ENCODE measurements at regions not wholly inside any gene's neighbourhood (a gene's known extent, or its start where the extent isn't known, plus 50 kb on each side); places are given as distances from the start of the nearest gene placed in this dataset.

- no peak for TF ChIP-seq USF2 (IDR thresholded peaks at IDR 0.05; ENCODE audit: borderline replicate concordance, low read depth, low read length)
- TF ChIP-seq, protein P1, sequence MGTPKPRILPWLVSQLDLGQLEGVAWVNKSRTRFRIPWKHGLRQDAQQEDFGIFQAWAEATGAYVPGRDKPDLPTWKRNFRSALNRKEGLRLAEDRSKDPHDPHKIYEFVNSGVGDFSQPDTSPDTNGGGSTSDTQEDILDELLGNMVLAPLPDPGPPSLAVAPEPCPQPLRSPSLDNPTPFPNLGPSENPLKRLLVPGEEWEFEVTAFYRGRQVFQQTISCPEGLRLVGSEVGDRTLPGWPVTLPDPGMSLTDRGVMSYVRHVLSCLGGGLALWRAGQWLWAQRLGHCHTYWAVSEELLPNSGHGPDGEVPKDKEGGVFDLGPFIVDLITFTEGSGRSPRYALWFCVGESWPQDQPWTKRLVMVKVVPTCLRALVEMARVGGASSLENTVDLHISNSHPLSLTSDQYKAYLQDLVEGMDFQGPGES (IDR thresholded peaks at IDR 0.05; ENCODE audit: low read depth, low read length): no peak
These were observed 211.5 kb upstream of the DTNBP1 start (continued) for GRCh38 chr6:15874326-15874725.

DNA sequence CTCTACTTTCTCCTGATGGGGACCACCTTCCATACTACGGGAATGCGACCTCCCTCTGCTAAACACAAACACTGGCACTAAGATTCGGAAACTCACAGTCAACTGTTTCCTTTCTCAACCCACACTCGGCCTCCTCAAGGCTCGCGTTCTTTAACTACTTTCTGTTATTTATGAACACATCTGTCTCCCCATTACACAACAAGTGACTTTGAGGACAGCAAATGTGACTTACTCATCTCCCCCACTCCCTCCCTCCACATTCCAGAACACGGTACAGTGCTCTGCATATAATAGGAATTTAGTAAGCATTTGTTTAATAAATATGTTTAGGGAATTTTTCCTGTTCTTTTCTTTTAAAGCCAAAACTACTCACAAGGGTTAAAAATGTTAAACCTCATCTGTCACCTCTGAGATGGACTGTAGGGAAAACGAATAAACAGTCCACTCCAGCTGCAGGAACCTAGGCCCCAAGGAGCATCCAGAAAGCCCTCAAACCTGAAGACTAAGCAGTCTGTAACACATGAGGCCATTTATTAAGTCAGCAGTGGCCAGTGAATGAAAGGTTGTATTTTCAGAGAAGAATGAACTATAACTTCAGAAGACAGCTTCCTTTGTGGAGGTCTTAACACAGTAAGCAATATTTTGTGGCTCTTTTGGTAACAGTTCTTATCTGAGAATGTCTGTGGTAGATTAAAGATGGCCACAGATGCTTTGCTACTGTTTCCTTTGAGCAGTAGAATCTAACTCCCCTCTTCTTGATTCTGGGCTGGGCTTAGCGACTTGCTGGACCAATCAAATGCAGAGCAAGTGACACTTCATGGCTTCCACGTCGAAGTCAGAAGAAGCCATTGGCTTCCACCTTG lies 209.6 kb upstream of the DTNBP1 start:
- TF ChIP-seq TAF1 (IDR thresholded peaks at IDR 0.05; ENCODE audit: borderline replicate concordance, low read depth, low read length) (no peak), CTCF (IDR thresholded peaks at IDR 0.05) (no peak), TEAD4 (IDR thresholded peaks at IDR 0.05; ENCODE audit: borderline replicate concordance, insufficient read depth) (no peak), RFX5 (IDR thresholded peaks at IDR 0.05; ENCODE audit: low read length) (no peak), JUND (IDR thresholded peaks at IDR 0.05) (no peak), POLR2AphosphoS5 (IDR thresholded peaks at IDR 0.05; ENCODE audit: low read depth, low read length) (no peak), ELF1 (IDR thresholded peaks at IDR 0.05) (no peak), YY1 (IDR thresholded peaks at IDR 0.05; ENCODE audit: low read depth) (no peak)
- Histone ChIP-seq H3K79me2 (ENCODE audit: insufficient read depth) (no peaks in the 10 kb centered on the region), H2AFZ (ENCODE audit: low read depth) (no peak overlapping the region), H4K20me1 (ENCODE audit: insufficient read depth) (no peaks in the 10 kb centered on the region), H3K4me3 (ENCODE audit: low read depth in 2 of 2, low read length in 1 of 2) (no peak overlapping the region), H3K9me2 (no peaks in the 10 kb centered on the region), H3F3A (replicated peaks; ENCODE audit: insufficient read depth) (no peaks in the 10 kb centered on the region), H3K4me2 (no peak overlapping the region), H3K9ac (no peak overlapping the region), H3K9me3 (no peaks in the 10 kb centered on the region), H3K4me1 (ENCODE audit: control insufficient read depth in 1 of 2, insufficient read depth in 2 of 2, low read depth in 1 of 2, low read length in 1 of 2) (peaks cover 0 to 3% of the 10 kb centered on the region in 2 experiments; a peak in 1 of 4 replicates), H3K27me3 (ENCODE audit: insufficient read depth) (no peaks in the 10 kb centered on the region), H3K36me3 (replicated peaks in 1 of 2; ENCODE audit: control insufficient read depth in 1 of 2, insufficient read depth in 2 of 2, low read length in 1 of 2) (no peaks in the 10 kb centered on the region), H3K27ac (ENCODE audit: low read depth in 2 of 2, low read length in 1 of 2) (no peak overlapping the region)
- DNase-seq: no peak
- ChIA-PET CTCF (no interaction called here), POLR2A (no interaction called here)
- 54% methylated on average over 11 of the region's 11 CpGs for WGBS (ENCODE audit: low lambda C conversion rate)

- no peaks in the 10 kb centered on the region for H4K20me1 ChIP-seq (ENCODE audit: insufficient read depth)
- H3K9me3 ChIP-seq: no peaks in the 10 kb centered on the region
- no peak overlapping the region for H3K9ac ChIP-seq
- H3K4me3 ChIP-seq (ENCODE audit: low read depth in 2 of 2, low read length in 1 of 2): no peak overlapping the region
- WGBS (ENCODE audit: low lambda C conversion rate): 62% methylated on average over 6 of the region's 6 CpGs
- no peaks in the 10 kb centered on the region for H3K9me2 ChIP-seq
- no peak overlapping the region for H3K4me2 ChIP-seq
- no peaks in the 10 kb centered on the region for H3K36me3 ChIP-seq (replicated peaks in 1 of 2; ENCODE audit: control insufficient read depth in 1 of 2, insufficient read depth in 2 of 2, low read length in 1 of 2)
- CTCF ChIA-PET: interaction anchor here (1.3 to 1.8 kb wide), 2 partner anchors 8 to 180 kb away, joined by 4 to 5 read pairs; no protein-coding TSS in a partner anchor
- no peak overlapping the region for H2AFZ ChIP-seq (ENCODE audit: low read depth)
- no peaks in the 10 kb centered on the region for H3K79me2 ChIP-seq (ENCODE audit: insufficient read depth)
- POLR2A ChIA-PET: interaction anchor here (0.6 kb wide), 1 partner anchor 433 kb away, joined by 4 read pairs; no protein-coding TSS in a partner anchor
- H3K27me3 ChIP-seq (ENCODE audit: insufficient read depth): no peaks in the 10 kb centered on the region
- no peak overlapping the region for H3K27ac ChIP-seq (ENCODE audit: low read depth in 2 of 2, low read length in 1 of 2)
- H3K4me1 ChIP-seq (ENCODE audit: control insufficient read depth in 1 of 2, insufficient read depth in 2 of 2, low read depth in 1 of 2, low read length in 1 of 2): peaks cover 0 to 3% of the 10 kb centered on the region in 2 experiments; a peak in 1 of 4 replicates
- no peak for DNase-seq
- H3F3A ChIP-seq (replicated peaks; ENCODE audit: insufficient read depth): no peaks in the 10 kb centered on the region
- TF ChIP-seq MXI1 (IDR thresholded peaks at IDR 0.05; ENCODE audit: low read depth, low read length) (no peak), FOXJ3 (CRISPR knock-in tag; IDR thresholded peaks at IDR 0.05) (no peak), GATA2 (CRISPR knock-in tag; IDR thresholded peaks at IDR 0.05) (no peak), SIN3A (IDR thresholded peaks at IDR 0.05; ENCODE audit: borderline replicate concordance, low read depth, low read length) (no peak), RAD21 (IDR thresholded peaks at IDR 0.05; ENCODE audit: low read length) (no peak), ELF1 (IDR thresholded peaks at IDR 0.05) (no peak), SMC3 (IDR thresholded peaks at IDR 0.05; ENCODE audit: low read depth, low read length) (no peak), NFIC (IDR thresholded peaks at IDR 0.05; ENCODE audit: borderline replicate concordance) (no peak), CTCF (IDR thresholded peaks at IDR 0.05) (no peak), TEAD4 (IDR thresholded peaks at IDR 0.05; ENCODE audit: borderline replicate concordance, insufficient read depth) (no peak)
- TF ChIP-seq, protein P1 (IDR thresholded peaks at IDR 0.05; ENCODE audit: low read depth, low read length): no peak
These were observed 208.4 kb upstream of the DTNBP1 start for GRCh38 chr6:15871276-15871675.
